ENCODE measurements at regions not wholly inside any gene's neighbourhood (a gene's known extent, or its start where the extent isn't known, plus 50 kb on each side); places are given as distances from the start of the nearest gene placed in this dataset.

DNA sequence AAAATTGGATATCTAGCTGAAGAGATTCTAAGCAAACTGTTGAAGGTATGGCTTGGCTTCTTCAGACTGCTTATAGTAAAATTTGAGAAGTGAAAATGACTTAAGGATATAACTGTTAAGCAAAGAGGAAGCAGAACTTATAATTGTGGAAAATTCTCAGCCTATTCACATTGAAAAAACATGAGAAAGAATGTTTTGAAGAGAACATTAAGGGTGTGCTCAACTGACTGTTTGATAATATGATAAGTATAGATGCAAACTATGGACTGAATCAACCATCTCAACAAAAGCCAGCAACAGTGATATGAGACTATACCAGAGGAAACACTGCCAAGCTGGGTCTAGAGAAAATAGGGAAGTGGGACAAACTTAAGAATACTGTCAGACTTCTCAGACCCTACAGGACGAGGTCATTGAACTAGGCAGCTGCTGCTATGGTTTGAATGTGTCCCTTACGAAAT lies 133.1 kb upstream of the PPP1R3A start:
- Mint-ChIP-seq H3K27ac (ENCODE audit: unreplicated experiment) (no peak overlapping the region), H3K9me3 (ENCODE audit: unreplicated experiment) (no peaks in the 10 kb centered on the region), H3K27me3 (ENCODE audit: unreplicated experiment) (no peaks in the 10 kb centered on the region), H3K4me3 (ENCODE audit: unreplicated experiment) (no peak overlapping the region), H3K36me3 (ENCODE audit: unreplicated experiment) (peaks cover 4% of the 10 kb centered on the region), H3K4me1 (ENCODE audit: low read depth, unreplicated experiment) (no peaks in the 10 kb centered on the region)
- DNase-seq: no peak
- TF ChIP-seq, protein P1, sequence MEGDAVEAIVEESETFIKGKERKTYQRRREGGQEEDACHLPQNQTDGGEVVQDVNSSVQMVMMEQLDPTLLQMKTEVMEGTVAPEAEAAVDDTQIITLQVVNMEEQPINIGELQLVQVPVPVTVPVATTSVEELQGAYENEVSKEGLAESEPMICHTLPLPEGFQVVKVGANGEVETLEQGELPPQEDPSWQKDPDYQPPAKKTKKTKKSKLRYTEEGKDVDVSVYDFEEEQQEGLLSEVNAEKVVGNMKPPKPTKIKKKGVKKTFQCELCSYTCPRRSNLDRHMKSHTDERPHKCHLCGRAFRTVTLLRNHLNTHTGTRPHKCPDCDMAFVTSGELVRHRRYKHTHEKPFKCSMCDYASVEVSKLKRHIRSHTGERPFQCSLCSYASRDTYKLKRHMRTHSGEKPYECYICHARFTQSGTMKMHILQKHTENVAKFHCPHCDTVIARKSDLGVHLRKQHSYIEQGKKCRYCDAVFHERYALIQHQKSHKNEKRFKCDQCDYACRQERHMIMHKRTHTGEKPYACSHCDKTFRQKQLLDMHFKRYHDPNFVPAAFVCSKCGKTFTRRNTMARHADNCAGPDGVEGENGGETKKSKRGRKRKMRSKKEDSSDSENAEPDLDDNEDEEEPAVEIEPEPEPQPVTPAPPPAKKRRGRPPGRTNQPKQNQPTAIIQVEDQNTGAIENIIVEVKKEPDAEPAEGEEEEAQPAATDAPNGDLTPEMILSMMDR (IDR thresholded peaks at IDR 0.05; ENCODE audit: partially characterized antibody, unreplicated experiment): no peak

DNA sequence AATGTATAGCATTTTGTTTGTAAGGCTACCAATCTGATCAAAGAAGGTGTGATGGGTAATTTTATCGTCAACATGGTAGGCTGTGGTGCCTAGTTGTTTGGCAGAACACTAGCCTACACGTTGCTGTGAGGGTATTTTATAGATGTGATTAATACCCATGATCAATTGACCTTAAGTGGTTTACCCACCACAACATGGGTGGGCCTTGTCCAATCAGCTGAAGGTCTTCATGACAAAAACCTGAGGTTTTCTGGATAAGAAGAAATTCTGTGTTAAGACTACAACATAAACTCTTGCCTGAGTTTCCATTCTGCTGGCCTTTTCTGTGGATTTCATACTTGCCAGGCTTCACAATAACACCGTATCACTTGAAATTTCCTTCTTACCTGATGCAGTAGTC lies 131.8 kb upstream of the PPP1R3A start:
- H3K27ac Mint-ChIP-seq (ENCODE audit: unreplicated experiment): no peak overlapping the region
- TF ChIP-seq, protein P1 (IDR thresholded peaks at IDR 0.05; ENCODE audit: partially characterized antibody, unreplicated experiment): no peak
- H3K9me3 Mint-ChIP-seq (ENCODE audit: unreplicated experiment): peaks cover 4% of the 10 kb centered on the region
- H3K27me3 Mint-ChIP-seq (ENCODE audit: unreplicated experiment): no peaks in the 10 kb centered on the region
- DNase-seq: no peak
- peaks cover 3% of the 10 kb centered on the region for H3K4me1 Mint-ChIP-seq (ENCODE audit: low read depth, unreplicated experiment)
- H3K36me3 Mint-ChIP-seq (ENCODE audit: unreplicated experiment): no peaks in the 10 kb centered on the region
- no peak overlapping the region for H3K4me3 Mint-ChIP-seq (ENCODE audit: unreplicated experiment)

- H3K4me3 Mint-ChIP-seq (ENCODE audit: unreplicated experiment): no peak overlapping the region
- TF ChIP-seq, protein P1 (IDR thresholded peaks at IDR 0.05; ENCODE audit: partially characterized antibody, unreplicated experiment): no peak
Measured at GRCh38 chr7:114048386-114049235, 129.8 kb upstream of the PPP1R3A start.

GRCh38 chr7:114047889-114048288 lies 129.1 kb upstream of the PPP1R3A start:
- Mint-ChIP-seq H3K27me3 (ENCODE audit: unreplicated experiment) (no peaks in the 10 kb centered on the region), H3K9me3 (ENCODE audit: unreplicated experiment) (peaks cover 4% of the 10 kb centered on the region), H3K36me3 (ENCODE audit: unreplicated experiment) (no peaks in the 10 kb centered on the region), H3K27ac (ENCODE audit: unreplicated experiment) (no peak overlapping the region), H3K4me3 (ENCODE audit: unreplicated experiment) (no peak overlapping the region), H3K4me1 (ENCODE audit: low read depth, unreplicated experiment) (peaks cover 4% of the 10 kb centered on the region)
- no peak for DNase-seq
- TF ChIP-seq, protein P1 (IDR thresholded peaks at IDR 0.05; ENCODE audit: partially characterized antibody, unreplicated experiment): no peak

More at GRCh38 chr7:114048386-114049235, 129.8 kb upstream of the PPP1R3A start:
- H3K27ac Mint-ChIP-seq (ENCODE audit: unreplicated experiment): no peak overlapping the region
- no peak for DNase-seq
- peaks cover 4% of the 10 kb centered on the region for H3K9me3 Mint-ChIP-seq (ENCODE audit: unreplicated experiment)
- peaks cover 4% of the 10 kb centered on the region for H3K4me1 Mint-ChIP-seq (ENCODE audit: low read depth, unreplicated experiment)
- no peaks in the 10 kb centered on the region for H3K27me3 Mint-ChIP-seq (ENCODE audit: unreplicated experiment)
- H3K36me3 Mint-ChIP-seq (ENCODE audit: unreplicated experiment): no peaks in the 10 kb centered on the region

DNA sequence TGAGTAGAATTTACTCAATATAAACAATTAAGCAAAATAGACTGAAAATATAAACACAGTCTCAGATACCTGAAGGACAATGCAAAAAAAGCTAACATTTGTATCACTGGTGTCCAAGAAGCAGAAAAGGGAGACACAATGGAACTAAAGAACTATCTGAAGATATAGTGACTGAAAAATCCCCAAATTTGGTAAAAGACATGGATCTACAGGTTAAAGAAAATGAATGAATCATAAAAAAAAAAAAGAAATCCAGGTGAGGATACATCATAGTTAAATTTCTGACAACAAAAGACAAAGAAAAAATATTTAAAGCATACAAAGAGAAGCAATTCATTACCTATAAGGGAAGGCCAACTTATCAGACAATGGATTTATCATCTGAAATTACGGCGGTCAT lies 114.7 kb upstream of the PPP1R3A start:
- H3K4me1 Mint-ChIP-seq (ENCODE audit: low read depth, unreplicated experiment): peaks cover 2% of the 10 kb centered on the region

More for the DNA sequence above, 114.7 kb upstream of the PPP1R3A start:
- H3K36me3 Mint-ChIP-seq (ENCODE audit: unreplicated experiment): no peaks in the 10 kb centered on the region
- no peak overlapping the region for H3K27ac Mint-ChIP-seq (ENCODE audit: unreplicated experiment)
- TF ChIP-seq, protein P1 (IDR thresholded peaks at IDR 0.05; ENCODE audit: partially characterized antibody, unreplicated experiment): no peak
- H3K27me3 Mint-ChIP-seq (ENCODE audit: unreplicated experiment): peaks cover 1% of the 10 kb centered on the region
- H3K9me3 Mint-ChIP-seq (ENCODE audit: unreplicated experiment): peaks cover 1% of the 10 kb centered on the region
- DNase-seq: no peak
- no peak overlapping the region for H3K4me3 Mint-ChIP-seq (ENCODE audit: unreplicated experiment)
